ENCODE measurements at regions not wholly inside any gene's neighbourhood (a gene's known extent, or its start where the extent isn't known, plus 50 kb on each side); places are given as distances from the start of the nearest gene placed in this dataset.
"Not testable (repeated sequence)": the region's sequence is repeated elsewhere in the genome, so short reads cannot be mapped to it uniquely, and the experiment has no call there.

GRCh38 chr7:156590212-156590611 is 50.4 kb upstream of the RNF32 start:
- DNase-seq: no peak

- DNase-seq: no peak
Observed at GRCh38 chr7:156589808-156590207, 50.8 kb upstream of the RNF32 start.

DNA sequence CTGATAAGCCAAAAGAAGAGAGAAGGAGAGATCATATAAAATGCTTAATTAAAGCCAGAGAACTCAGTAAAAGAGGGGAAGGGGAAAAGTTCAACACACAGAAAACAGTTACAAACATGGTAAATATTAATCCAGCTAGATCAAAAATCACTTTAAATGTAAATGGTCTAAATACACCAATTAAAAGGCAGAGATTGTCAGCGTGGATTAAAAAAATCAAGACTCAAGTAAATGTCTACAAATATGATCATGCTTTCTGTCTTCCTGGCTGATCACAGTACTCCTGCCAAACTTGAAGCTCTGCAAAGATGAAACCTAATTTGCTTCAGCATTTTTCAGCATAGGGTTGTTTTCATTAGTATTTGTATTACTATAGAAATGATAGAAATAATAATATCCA is 54.6 kb upstream of the RNF32 start:
- no peak for DNase-seq

GRCh38 chr7:156585025-156585648 is 55.4 kb upstream of the RNF32 start:
- no peak for DNase-seq

- no peak for DNase-seq
Observed at GRCh38 chr7:156582591-156583123, 57.9 kb upstream of the RNF32 start.

DNA sequence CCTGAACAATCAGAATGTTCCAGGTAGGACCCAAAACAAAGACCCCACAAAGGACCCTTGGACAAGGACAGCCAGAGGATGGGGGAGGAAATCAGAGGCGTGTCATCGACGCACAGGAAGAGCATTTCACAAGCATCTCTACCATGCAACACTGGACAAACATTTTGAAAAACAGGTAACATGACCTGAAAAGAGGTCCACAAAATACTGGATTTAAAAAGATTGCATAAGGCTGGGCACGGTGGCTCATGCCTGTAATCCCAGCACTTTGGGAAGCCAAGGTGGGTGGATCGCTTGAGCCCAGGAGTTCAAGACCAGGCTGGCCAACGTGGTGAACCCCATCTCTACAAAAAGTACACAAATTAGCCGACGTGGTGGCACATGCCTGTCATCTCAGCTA is 60.5 kb upstream of the RNF32 start:
- no peak for DNase-seq

GRCh38 chr7:156579566-156579965 is 61.0 kb upstream of the RNF32 start:
- DNase-seq: no peak

GRCh38 chr7:156578978-156579430 is 61.6 kb upstream of the RNF32 start:
- DNase-seq: no peak

DNA sequence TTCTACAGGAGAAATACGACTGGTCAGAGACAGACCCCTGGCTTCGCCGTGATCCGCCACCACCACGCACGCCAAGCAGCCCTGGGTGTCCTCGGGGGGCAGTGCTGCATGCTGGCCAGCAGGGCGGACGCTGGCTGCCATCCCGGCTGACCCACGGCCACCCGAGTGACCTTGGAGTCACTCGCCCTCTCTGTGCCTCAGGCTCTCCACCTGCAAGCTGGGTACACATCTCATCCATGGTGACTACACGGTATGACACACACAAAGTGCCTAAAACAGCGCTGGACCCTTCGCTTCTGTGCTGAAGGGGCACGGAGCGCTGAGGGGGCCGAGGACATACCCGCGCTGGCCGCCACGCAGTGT is 62.0 kb upstream of the RNF32 start:
- DNase-seq: no peak

DNA sequence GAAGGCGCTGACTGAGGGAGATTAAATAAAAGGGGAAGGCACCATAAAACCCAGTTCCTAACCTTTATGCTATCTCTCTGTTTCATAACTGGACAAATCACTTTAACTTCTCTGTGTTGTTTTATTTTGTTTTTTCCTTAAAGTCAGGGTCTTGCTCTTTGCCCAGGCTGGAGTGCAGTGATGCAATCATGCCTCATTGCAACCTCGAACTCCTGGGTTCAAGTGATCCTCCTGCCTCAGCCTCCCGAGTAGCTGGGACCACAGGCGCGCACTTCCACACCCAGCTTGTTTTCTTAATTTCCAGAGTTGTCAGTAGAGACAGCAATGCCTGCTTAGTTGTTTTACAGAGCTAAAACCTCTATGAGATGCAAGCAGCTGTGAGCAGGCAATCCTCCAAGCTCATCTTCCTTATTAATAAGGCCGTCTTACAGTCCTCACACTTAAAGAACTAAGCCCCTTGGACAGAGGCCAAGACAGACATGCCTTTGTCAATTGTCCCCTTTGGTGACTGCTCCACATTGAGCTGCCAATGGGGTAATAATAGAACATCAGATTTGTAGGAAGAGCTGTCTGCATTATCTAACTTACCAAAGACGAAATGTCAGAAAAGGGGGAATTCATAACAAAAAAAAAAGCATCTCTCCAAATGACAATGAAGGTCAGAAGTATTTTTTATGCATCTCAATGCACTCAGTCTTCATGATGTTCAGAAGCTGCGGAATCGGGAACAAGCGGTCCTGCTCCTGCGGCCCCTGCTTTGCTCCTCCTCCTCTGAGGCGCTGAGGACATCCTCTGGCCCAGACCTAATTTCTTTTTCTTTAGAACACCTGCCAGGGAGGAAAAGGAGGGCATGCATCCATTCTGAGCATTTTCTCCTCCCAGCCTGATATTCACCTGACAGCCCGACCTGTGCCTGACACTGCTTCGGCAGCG is 62.7 kb upstream of the RNF32 start:
- DNase-seq: no peak

- no peak for DNase-seq
Observed at GRCh38 chr7:156576216-156577058, 64.1 kb upstream of the RNF32 start.

GRCh38 chr7:156568258-156568657 is 72.3 kb upstream of the RNF32 start:
- DNase-seq: no peak

GRCh38 chr7:156566812-156567549 is 73.6 kb upstream of the RNF32 start:
- DNase-seq: no peak

GRCh38 chr7:156565002-156565401 is 75.6 kb upstream of the RNF32 start:
- not testable (repeated sequence) for DNase-seq

GRCh38 chr7:156560696-156561095 is 79.9 kb upstream of the RNF32 start:
- no peak for DNase-seq

- DNase-seq: no peak
Observed at GRCh38 chr7:156560075-156560474, 80.5 kb upstream of the RNF32 start.

DNA sequence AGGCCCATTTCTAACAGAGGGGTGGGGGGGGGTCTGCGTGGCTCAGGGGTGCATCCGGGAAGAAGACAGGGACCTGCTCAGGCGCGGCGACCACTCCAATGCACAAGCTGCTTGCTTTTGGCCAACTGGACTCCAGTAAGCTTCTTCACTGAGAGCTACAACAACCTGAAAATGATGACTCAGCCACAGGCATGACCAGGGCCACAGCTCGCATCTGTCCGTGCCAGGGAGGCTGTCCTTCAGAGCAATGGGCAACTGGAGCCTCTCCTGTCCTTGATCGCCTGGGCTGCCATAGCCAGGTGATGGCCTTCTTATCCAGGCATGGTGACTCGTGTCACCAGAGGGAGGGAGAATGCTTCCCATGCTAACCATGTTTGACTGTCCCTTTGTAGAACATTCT is 81.6 kb upstream of the RNF32 start:
- DNase-seq: no peak

DNA sequence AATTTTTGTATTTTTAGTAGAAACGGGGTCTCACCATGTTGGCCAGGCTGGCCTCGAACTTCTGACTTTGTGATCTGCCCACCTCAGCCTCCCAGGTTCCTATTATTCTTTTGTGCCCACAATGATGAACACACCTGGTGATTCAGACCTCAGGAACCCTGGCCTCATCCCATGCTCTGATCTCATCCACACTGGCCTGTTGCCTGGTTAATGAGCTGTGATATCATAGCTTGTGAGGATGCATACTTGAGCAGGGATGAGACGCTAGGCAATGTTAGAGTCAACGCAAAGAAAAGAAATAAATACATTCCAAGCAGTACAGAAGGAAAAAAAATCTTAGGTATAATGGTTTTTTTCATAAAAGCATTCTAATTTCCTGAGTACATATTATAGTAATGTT is 82.4 kb upstream of the RNF32 start:
- DNase-seq: peak; percentile 7

GRCh38 chr7:156556083-156556482 is 84.5 kb upstream of the RNF32 start:
- no peak for DNase-seq

DNA sequence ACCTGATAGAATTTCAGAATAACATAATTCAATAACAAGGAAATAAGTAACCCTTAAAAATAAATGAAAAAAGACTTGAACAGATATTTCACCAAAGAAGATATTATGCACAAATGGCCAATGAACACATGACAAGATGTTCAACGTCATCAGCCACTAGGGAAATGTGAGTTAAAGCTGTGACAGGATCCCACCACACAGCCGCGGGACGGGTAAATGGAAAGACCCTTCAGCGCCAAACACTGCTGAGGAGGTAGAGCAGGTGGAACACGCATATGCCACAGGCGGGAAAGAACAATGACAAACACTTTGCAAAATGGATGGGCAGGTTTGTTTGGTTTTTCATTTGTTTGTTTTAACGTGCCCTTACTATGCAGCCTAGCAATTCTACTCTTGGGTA is 86.1 kb upstream of the RNF32 start:
- no peak for DNase-seq

DNA sequence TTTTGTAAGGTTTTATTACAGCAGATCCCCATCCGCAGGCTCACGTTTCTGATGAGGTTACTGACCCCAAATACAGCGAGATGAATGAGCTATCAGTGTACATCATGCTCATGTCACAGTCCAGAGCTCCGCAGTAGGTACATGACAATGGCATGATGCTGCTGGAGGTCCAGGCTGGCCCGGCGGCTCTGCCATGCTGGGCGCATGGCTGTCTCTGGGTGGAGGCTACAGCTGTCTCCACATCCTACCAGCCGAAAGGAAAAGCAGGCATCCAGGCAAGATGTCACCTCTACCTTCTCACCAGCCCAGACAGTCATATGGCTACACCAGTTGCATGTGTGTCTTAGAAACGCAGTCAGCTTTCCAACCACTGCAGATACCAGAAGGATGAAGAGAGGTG is 90.9 kb upstream of the RNF32 start:
- DNase-seq: no peak

- DNase-seq: no peak
Observed at GRCh38 chr7:156547884-156548561, 92.6 kb upstream of the RNF32 start.

Data from fibroblast of skin of abdomen (primary cell).